Karpas-422 (cell line): ENCODE measurements at regions not wholly inside any gene's neighbourhood (a gene's known extent, or its start where the extent isn't known, plus 50 kb on each side); places are given as distances from the start of the nearest gene placed in this dataset.

Experiments
- DNase-seq: peaks from one replicate; pipeline ENCODE4 v3.0.0-alpha.2; 2015
- H2AFZ ChIP-seq: fragments of 200-600 bp; sonication (generic); 2 replicates; pipeline ENCODE4 v1.6.1; 2014; ENCODE audit warnings: antibody characterized with exemption, low read length, mixed read lengths
- H3K27ac ChIP-seq: fragments of 200-600 bp; sonication (generic); 2 replicates; pipeline ENCODE4 v1.5.1; 2014; ENCODE audit warnings: mild to moderate bottlenecking, low read length, moderate library complexity
- H3K27me3 ChIP-seq: fragments of 200-600 bp; sonication (generic); 2 replicates; pipeline ENCODE4 v1.6.1; 2014; ENCODE audit warnings: low read length, mixed read lengths
- H3K36me3 ChIP-seq: fragments of 200-600 bp; sonication (generic); 2 replicates; pipeline ENCODE4 v1.6.1; 2014; ENCODE audit warnings: low read length, mixed read lengths; ENCODE audit not compliant: insufficient read depth
- H3K4me1 ChIP-seq: fragments of 200-600 bp; sonication (generic); 2 replicates; pipeline ENCODE4 v1.6.1; 2014; ENCODE audit warnings: mild to moderate bottlenecking, low read length, mixed read lengths
- H3K4me2 ChIP-seq: fragments of 200-600 bp; sonication (generic); 2 replicates; pipeline ENCODE4 v1.6.1; 2014; ENCODE audit warnings: low read length, low read depth, mild to moderate bottlenecking; ENCODE audit not compliant: poor library complexity, severe bottlenecking
- H3K4me3 ChIP-seq: fragments of 200-600 bp; sonication (generic); 2 replicates; pipeline ENCODE4 v1.5.1; 2014; ENCODE audit warnings: mild to moderate bottlenecking, antibody characterized with exemption, low read length, mixed read lengths
- H3K79me2 ChIP-seq: fragments of 200-600 bp; sonication (generic); 2 replicates; pipeline ENCODE4 v1.6.1; 2014; ENCODE audit warnings: mild to moderate bottlenecking, low read length, mixed read lengths
- H3K9ac ChIP-seq: fragments of 200-600 bp; sonication (generic); 2 replicates; pipeline ENCODE4 v1.6.0; 2014; ENCODE audit warnings: low read length
- H3K9me2 ChIP-seq: fragments of 200-600 bp; sonication (generic), shearing (Covaris generic); replicated peaks from 2 replicates; pipeline ENCODE4 v1.6.0; 2014; ENCODE audit warnings: mild to moderate bottlenecking, low read length, moderate library complexity; ENCODE audit not compliant: insufficient read depth
- H3K9me3 ChIP-seq: fragments of 300-700, 200-600 bp; sonication (generic); 2 replicates; pipeline ENCODE4 v1.6.1; 2014; ENCODE audit warnings: low read length, mixed read lengths
- H4K20me1 ChIP-seq: fragments of 200-600 bp; sonication (generic); 2 replicates; pipeline ENCODE4 v1.6.1; 2014; ENCODE audit warnings: mild to moderate bottlenecking, antibody characterized with exemption, low read length, low read depth; ENCODE audit not compliant: insufficient read depth

GRCh38 chr2:236359426-236360045, 95.3 kb upstream of the ASB18 start:
- no peak for DNase-seq
- no peak overlapping the region for H3K9ac ChIP-seq
- H3K4me2 ChIP-seq: no peak overlapping the region
- H3K27me3 ChIP-seq: no peaks in the 10 kb centered on the region
- H3K4me3 ChIP-seq: no peak overlapping the region
- H3K9me3 ChIP-seq: no peaks in the 10 kb centered on the region
- H2AFZ ChIP-seq: no peak overlapping the region
- H3K36me3 ChIP-seq: no peaks in the 10 kb centered on the region
- no peaks in the 10 kb centered on the region for H3K79me2 ChIP-seq
- H3K27ac ChIP-seq: no peak overlapping the region
- no peaks in the 10 kb centered on the region for H3K9me2 ChIP-seq
- H3K4me1 ChIP-seq: peaks cover 12% of the 10 kb centered on the region
- H4K20me1 ChIP-seq: no peaks in the 10 kb centered on the region

GRCh38 chr2:236360496-236360895, 96.3 kb upstream of the ASB18 start:
- H3K4me2 ChIP-seq: no peak overlapping the region
- H3K9ac ChIP-seq: no peak overlapping the region
- no peak overlapping the region for H3K4me3 ChIP-seq
- peaks cover 12% of the 10 kb centered on the region for H3K4me1 ChIP-seq
- no peaks in the 10 kb centered on the region for H3K36me3 ChIP-seq
- no peak overlapping the region for H3K27ac ChIP-seq
- H2AFZ ChIP-seq: no peak overlapping the region
- no peaks in the 10 kb centered on the region for H3K79me2 ChIP-seq
- no peaks in the 10 kb centered on the region for H3K9me2 ChIP-seq
- H3K9me3 ChIP-seq: no peaks in the 10 kb centered on the region
- no peaks in the 10 kb centered on the region for H3K27me3 ChIP-seq
- DNase-seq: no peak
- no peaks in the 10 kb centered on the region for H4K20me1 ChIP-seq

- no peak overlapping the region for H3K4me3 ChIP-seq
- H2AFZ ChIP-seq: no peak overlapping the region
- no peaks in the 10 kb centered on the region for H3K9me2 ChIP-seq
- no peak overlapping the region for H3K9ac ChIP-seq
- no peak for DNase-seq
- no peaks in the 10 kb centered on the region for H3K79me2 ChIP-seq
- peaks cover 20% of the 10 kb centered on the region for H3K4me1 ChIP-seq
- H4K20me1 ChIP-seq: no peaks in the 10 kb centered on the region
- no peaks in the 10 kb centered on the region for H3K27me3 ChIP-seq
- no peak overlapping the region for H3K4me2 ChIP-seq
- no peaks in the 10 kb centered on the region for H3K9me3 ChIP-seq
- H3K36me3 ChIP-seq: no peaks in the 10 kb centered on the region
- H3K27ac ChIP-seq: no peak overlapping the region
Observed at GRCh38 chr2:236363711-236364277, 99.6 kb upstream of the ASB18 start.

GRCh38 chr2:236365258-236366048, 101.2 kb upstream of the ASB18 start:
- Histone ChIP-seq H2AFZ (no peak overlapping the region), H3K36me3 (no peaks in the 10 kb centered on the region), H3K4me3 (no peak overlapping the region), H3K9me2 (no peaks in the 10 kb centered on the region), H3K9ac (no peak overlapping the region), H3K79me2 (no peaks in the 10 kb centered on the region), H4K20me1 (no peaks in the 10 kb centered on the region), H3K4me1 (peaks cover 20% of the 10 kb centered on the region), H3K27ac (no peak overlapping the region), H3K27me3 (no peaks in the 10 kb centered on the region), H3K9me3 (no peaks in the 10 kb centered on the region), H3K4me2 (no peak overlapping the region)
- no peak for DNase-seq

GRCh38 chr2:236366049-236366387, 101.8 kb upstream of the ASB18 start:
- Histone ChIP-seq H3K27me3 (no peaks in the 10 kb centered on the region), H4K20me1 (no peaks in the 10 kb centered on the region), H3K4me3 (no peak overlapping the region), H3K9ac (no peak overlapping the region), H3K9me3 (no peaks in the 10 kb centered on the region), H2AFZ (no peak overlapping the region), H3K4me1 (peaks cover 17% of the 10 kb centered on the region), H3K9me2 (no peaks in the 10 kb centered on the region), H3K36me3 (no peaks in the 10 kb centered on the region), H3K79me2 (no peaks in the 10 kb centered on the region), H3K27ac (no peak overlapping the region), H3K4me2 (no peak overlapping the region)
- no peak for DNase-seq

GRCh38 chr2:236366397-236366796, 102.2 kb upstream of the ASB18 start:
- Histone ChIP-seq H3K79me2 (no peaks in the 10 kb centered on the region), H4K20me1 (no peaks in the 10 kb centered on the region), H3K9me3 (no peaks in the 10 kb centered on the region), H3K4me2 (no peak overlapping the region), H3K4me1 (peaks cover 13% of the 10 kb centered on the region), H3K36me3 (no peaks in the 10 kb centered on the region), H3K9ac (no peak overlapping the region), H3K27me3 (no peaks in the 10 kb centered on the region), H3K27ac (no peak overlapping the region), H3K9me2 (no peaks in the 10 kb centered on the region), H2AFZ (no peak overlapping the region), H3K4me3 (no peak overlapping the region)
- no peak for DNase-seq

GRCh38 chr2:236367506-236368289, 103.5 kb upstream of the ASB18 start:
- H4K20me1 ChIP-seq: no peaks in the 10 kb centered on the region
- H3K27me3 ChIP-seq: no peaks in the 10 kb centered on the region
- H3K9me3 ChIP-seq: no peaks in the 10 kb centered on the region
- H3K9me2 ChIP-seq: no peaks in the 10 kb centered on the region
- H3K4me2 ChIP-seq: no peak overlapping the region
- no peak overlapping the region for H2AFZ ChIP-seq
- no peak for DNase-seq
- H3K79me2 ChIP-seq: no peaks in the 10 kb centered on the region
- no peaks in the 10 kb centered on the region for H3K36me3 ChIP-seq
- H3K27ac ChIP-seq: no peak overlapping the region
- H3K9ac ChIP-seq: no peak overlapping the region
- peaks cover 8% of the 10 kb centered on the region for H3K4me1 ChIP-seq
- no peak overlapping the region for H3K4me3 ChIP-seq

GRCh38 chr2:236369661-236370062, 105.5 kb upstream of the ASB18 start:
- no peaks in the 10 kb centered on the region for H3K27me3 ChIP-seq
- no peak overlapping the region for H3K4me3 ChIP-seq
- no peak overlapping the region for H3K9ac ChIP-seq
- H3K4me1 ChIP-seq: peaks cover 8% of the 10 kb centered on the region
- DNase-seq: no peak
- no peak overlapping the region for H3K4me2 ChIP-seq
- no peaks in the 10 kb centered on the region for H4K20me1 ChIP-seq
- H3K9me3 ChIP-seq: no peaks in the 10 kb centered on the region
- H3K79me2 ChIP-seq: no peaks in the 10 kb centered on the region
- no peaks in the 10 kb centered on the region for H3K9me2 ChIP-seq
- H3K27ac ChIP-seq: no peak overlapping the region
- no peak overlapping the region for H2AFZ ChIP-seq
- H3K36me3 ChIP-seq: no peaks in the 10 kb centered on the region
